ENCODE measurements at regions not wholly inside any gene's neighbourhood (a gene's known extent, or its start where the extent isn't known, plus 50 kb on each side); places are given as distances from the start of the nearest gene placed in this dataset.

- TF ChIP-seq CTCF (conservative IDR thresholded peaks at IDR 0.05) (no peak), EZH2 (IDR thresholded peaks at IDR 0.05; ENCODE audit: low read depth) (no peak)
These were observed 324.2 kb downstream of the SEC14L1 start for GRCh38 chr17:77464988-77465357.
